Large intestine (tissue), 3 donors: ENCODE measurements at regions not wholly inside any gene's neighbourhood (a gene's known extent, or its start where the extent isn't known, plus 50 kb on each side); places are given as distances from the start of the nearest gene placed in this dataset.

Source experiments
- DNase-seq, 2 donors: peaks; one replicate each; pipeline versions ENCODE4 v3.0.0 to v3.0.0-alpha.2; 2013
- H3K27ac ChIP-seq: one replicate; pipeline ENCODE4 v1.5.1; 2013; ENCODE audit warnings: low read length
- H3K27me3 ChIP-seq: 2 replicates; pipeline ENCODE4 v1.6.1; 2013; ENCODE audit warnings: low read length; ENCODE audit not compliant: control insufficient read depth, insufficient read depth
- H3K36me3 ChIP-seq: 2 replicates; pipeline ENCODE4 v1.6.1; 2013; ENCODE audit warnings: low read length; ENCODE audit not compliant: control insufficient read depth, insufficient read depth
- H3K4me1 ChIP-seq: one replicate; pipeline ENCODE4 v1.6.1; 2013; ENCODE audit warnings: low read length; ENCODE audit not compliant: control insufficient read depth, insufficient read depth
- H3K4me3 ChIP-seq: one replicate; pipeline ENCODE4 v1.5.1; 2013; ENCODE audit warnings: low read length
- H3K9me3 ChIP-seq: one replicate; pipeline ENCODE4 v1.6.1; 2013; ENCODE audit warnings: mild to moderate bottlenecking, low read depth, low read length, moderate library complexity; ENCODE audit not compliant: control insufficient read depth
- WGBS: methylation state at CpG from one replicate; pipeline ENCODE4 v1.1.5; 2013; ENCODE audit warnings: low lambda C conversion rate; ENCODE audit not compliant: insufficient coverage; 5-methylcytosine and 5-hydroxymethylcytosine counted together

DNA sequence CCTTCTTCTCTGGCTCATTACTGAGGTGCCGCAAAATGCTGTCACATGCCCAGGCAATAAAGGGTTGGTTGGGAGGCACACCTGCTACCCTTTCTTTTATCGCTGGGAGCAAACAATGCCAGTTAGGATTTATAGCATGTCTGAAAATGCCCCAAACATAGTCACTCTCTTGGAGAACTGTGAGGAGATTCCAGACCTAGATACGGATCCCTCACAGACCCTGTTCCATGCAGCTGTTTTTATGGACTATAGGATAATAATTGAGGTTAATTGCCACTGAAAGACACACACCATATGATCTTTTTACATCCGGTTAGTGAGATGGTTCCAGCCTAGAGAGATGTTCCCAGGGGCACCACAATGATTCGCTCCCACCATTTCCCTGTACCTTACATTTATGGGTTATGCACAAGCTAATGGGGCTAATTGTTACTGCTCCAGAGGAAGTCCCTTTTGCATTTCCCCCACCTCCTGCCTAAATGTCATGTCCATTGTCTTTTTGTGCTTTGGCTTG, 318.1 kb downstream of the PIK3R1 start:
- peaks cover 17% of the 10 kb centered on the region for H3K4me1 ChIP-seq
- H3K27me3 ChIP-seq = no peaks in the 10 kb centered on the region
- H3K4me3 ChIP-seq = no peak overlapping the region
- no CpG with 5 or more reads among the region's 5 CpGs for WGBS
- H3K36me3 ChIP-seq = no peaks in the 10 kb centered on the region
- no peaks in the 10 kb centered on the region for H3K9me3 ChIP-seq
- peak overlapping the region; percentile 44 for H3K27ac ChIP-seq
- peak; percentile 60 to 79 for DNase-seq

- peaks cover 17% of the 10 kb centered on the region for H3K4me1 ChIP-seq
- no peaks in the 10 kb centered on the region for H3K9me3 ChIP-seq
- H3K4me3 ChIP-seq = no peak overlapping the region
- peak overlapping the region; percentile 44 for H3K27ac ChIP-seq
- no peaks in the 10 kb centered on the region for H3K27me3 ChIP-seq
- 60% methylated on average over 1 of the region's 12 CpGs for WGBS
- peak in 1 of 2 donors; percentile 62 for DNase-seq
- no peaks in the 10 kb centered on the region for H3K36me3 ChIP-seq
These were observed 318.8 kb downstream of the PIK3R1 start for GRCh38 chr5:68534131-68534940.

GRCh38 chr5:68534956-68535520, 319.5 kb downstream of the PIK3R1 start:
- no peaks in the 10 kb centered on the region for H3K27me3 ChIP-seq
- H3K36me3 ChIP-seq = no peaks in the 10 kb centered on the region
- H3K4me3 ChIP-seq = no peak overlapping the region
- peaks cover 17% of the 10 kb centered on the region for H3K4me1 ChIP-seq
- no peak overlapping the region for H3K27ac ChIP-seq
- no peaks in the 10 kb centered on the region for H3K9me3 ChIP-seq
- DNase-seq = no peak
- WGBS = 89% methylated on average over 3 of the region's 8 CpGs

GRCh38 chr5:68538814-68539420, 323.4 kb downstream of the PIK3R1 start:
- H3K9me3 ChIP-seq = no peaks in the 10 kb centered on the region
- no peaks in the 10 kb centered on the region for H3K36me3 ChIP-seq
- peaks cover 6% of the 10 kb centered on the region for H3K4me1 ChIP-seq
- DNase-seq = no peak
- H3K27ac ChIP-seq = no peak overlapping the region
- WGBS = no CpG with 5 or more reads among the region's 6 CpGs
- H3K4me3 ChIP-seq = no peak overlapping the region
- H3K27me3 ChIP-seq = no peaks in the 10 kb centered on the region

- H3K9me3 ChIP-seq = no peaks in the 10 kb centered on the region
- DNase-seq = no peak
- H3K27me3 ChIP-seq = no peaks in the 10 kb centered on the region
- no peak overlapping the region for H3K4me3 ChIP-seq
- no peak overlapping the region for H3K27ac ChIP-seq
- no peaks in the 10 kb centered on the region for H3K36me3 ChIP-seq
- WGBS = 95% methylated on average over 6 of the region's 9 CpGs
- no peaks in the 10 kb centered on the region for H3K4me1 ChIP-seq
These were observed 325.4 kb downstream of the PIK3R1 start for GRCh38 chr5:68540798-68541590.

DNA sequence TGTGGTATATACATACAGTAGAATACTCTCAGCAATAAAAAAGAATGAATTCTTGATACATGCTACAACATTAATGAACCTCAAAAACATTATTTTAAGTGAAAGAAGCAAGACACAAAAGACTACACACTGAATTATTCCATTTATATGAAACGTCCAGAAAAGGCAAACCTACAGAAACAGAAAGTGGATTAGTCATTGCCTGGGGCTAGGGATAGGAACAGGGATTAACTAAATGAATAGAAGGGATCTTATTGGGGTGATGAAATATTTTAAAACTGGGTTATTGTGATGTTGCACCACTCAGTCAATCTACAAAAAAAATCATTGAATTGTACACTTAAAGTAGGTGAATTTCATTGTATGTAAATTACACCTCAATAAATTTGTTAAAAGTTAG, 326.7 kb downstream of the PIK3R1 start:
- no peaks in the 10 kb centered on the region for H3K9me3 ChIP-seq
- no peak overlapping the region for H3K27ac ChIP-seq
- H3K36me3 ChIP-seq = no peaks in the 10 kb centered on the region
- H3K4me1 ChIP-seq = no peaks in the 10 kb centered on the region
- H3K4me3 ChIP-seq = no peak overlapping the region
- no peak for DNase-seq
- no peaks in the 10 kb centered on the region for H3K27me3 ChIP-seq
- no CpG with 5 or more reads among the region's 1 CpG for WGBS

- no peaks in the 10 kb centered on the region for H3K4me1 ChIP-seq
- no peaks in the 10 kb centered on the region for H3K9me3 ChIP-seq
- no CpG with 5 or more reads among the region's 2 CpGs for WGBS
- no peaks in the 10 kb centered on the region for H3K27me3 ChIP-seq
- DNase-seq = peak in 1 of 2 donors; percentile 51
- H3K36me3 ChIP-seq = no peaks in the 10 kb centered on the region
- no peak overlapping the region for H3K4me3 ChIP-seq
- no peak overlapping the region for H3K27ac ChIP-seq
These were observed 327.7 kb downstream of the PIK3R1 start for GRCh38 chr5:68543212-68543611.

DNA sequence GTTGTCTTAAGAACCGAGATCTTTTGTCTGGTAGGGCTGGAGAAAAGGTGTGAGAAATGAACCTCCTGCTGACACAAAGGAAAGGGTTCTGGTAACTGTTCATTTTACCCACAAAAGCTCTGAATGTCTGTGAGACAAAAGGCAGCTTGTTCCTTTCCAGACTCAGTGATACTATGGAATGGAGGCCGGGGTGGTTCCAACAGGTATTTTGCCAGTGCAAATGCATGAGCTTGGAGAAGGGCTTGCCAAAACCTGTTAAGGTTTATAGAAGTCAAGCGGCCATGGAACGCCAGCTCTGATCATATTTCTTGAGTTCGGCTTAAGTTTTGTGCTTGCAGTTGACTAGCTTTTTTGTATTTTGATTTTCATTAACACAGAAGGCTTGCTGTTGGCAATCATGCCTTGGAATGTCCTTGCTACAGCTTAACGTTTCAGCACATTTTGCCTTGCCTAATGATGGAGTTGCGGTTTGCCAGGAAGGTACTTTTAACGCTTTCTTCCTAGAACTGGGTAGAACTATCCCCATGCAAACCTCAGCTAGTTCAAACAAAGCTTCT, 328.6 kb downstream of the PIK3R1 start:
- no peak overlapping the region for H3K27ac ChIP-seq
- no peaks in the 10 kb centered on the region for H3K9me3 ChIP-seq
- DNase-seq = no peak
- 100% methylated on average over 4 of the region's 8 CpGs for WGBS
- H3K27me3 ChIP-seq = no peaks in the 10 kb centered on the region
- peaks cover 4% of the 10 kb centered on the region for H3K4me1 ChIP-seq
- no peak overlapping the region for H3K4me3 ChIP-seq
- no peaks in the 10 kb centered on the region for H3K36me3 ChIP-seq

DNA sequence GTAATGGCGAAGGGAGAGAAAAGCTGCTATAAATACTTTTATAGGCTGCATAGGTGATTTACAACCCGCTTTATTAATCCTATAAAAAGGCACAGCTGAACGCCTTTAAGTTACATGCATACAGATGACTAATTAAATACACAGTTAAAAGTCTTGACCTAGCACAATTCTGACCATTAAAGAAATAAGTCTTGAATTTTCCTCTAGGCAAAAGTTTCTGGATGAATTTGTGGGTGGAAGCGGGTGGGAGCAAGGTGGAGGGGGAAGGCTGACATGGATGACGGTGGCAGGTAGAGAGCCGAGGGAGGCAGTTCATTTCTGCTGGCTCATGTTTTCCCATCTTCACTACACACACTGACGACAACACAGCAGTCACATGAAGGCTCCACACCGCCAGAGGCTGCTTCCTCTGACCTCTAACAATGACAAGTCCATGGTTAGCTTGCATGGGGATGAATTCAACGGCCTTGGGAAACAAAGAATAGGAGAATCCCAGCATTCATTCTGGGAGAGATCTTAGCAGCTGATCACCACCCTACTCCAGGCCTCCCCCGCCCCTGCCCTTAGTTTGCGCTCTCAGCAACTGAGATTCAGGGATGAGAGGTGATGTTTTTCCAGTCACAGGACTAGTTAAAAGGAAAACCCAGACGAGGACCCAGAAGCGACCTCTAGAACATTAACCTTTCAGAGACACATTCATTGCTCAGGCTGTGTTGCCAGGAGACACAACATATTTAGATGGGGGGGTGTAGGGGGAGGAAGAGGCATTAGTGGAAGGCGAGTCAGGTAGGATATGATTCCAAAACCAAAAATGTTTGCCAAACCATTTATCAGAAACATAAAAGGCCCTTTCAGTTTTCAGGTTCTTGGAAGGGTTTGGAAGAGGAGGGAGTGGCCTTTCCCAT, 329.3 kb downstream of the PIK3R1 start:
- no peaks in the 10 kb centered on the region for H3K9me3 ChIP-seq
- H3K27ac ChIP-seq = no peak overlapping the region
- DNase-seq = no peak
- peaks cover 11% of the 10 kb centered on the region for H3K4me1 ChIP-seq
- no CpG with 5 or more reads among the region's 14 CpGs for WGBS
- H3K27me3 ChIP-seq = no peaks in the 10 kb centered on the region
- no peaks in the 10 kb centered on the region for H3K36me3 ChIP-seq
- no peak overlapping the region for H3K4me3 ChIP-seq
